ENCODE measurements at regions not wholly inside any gene's neighbourhood (a gene's known extent, or its start where the extent isn't known, plus 50 kb on each side); places are given as distances from the start of the nearest gene placed in this dataset.

DNA sequence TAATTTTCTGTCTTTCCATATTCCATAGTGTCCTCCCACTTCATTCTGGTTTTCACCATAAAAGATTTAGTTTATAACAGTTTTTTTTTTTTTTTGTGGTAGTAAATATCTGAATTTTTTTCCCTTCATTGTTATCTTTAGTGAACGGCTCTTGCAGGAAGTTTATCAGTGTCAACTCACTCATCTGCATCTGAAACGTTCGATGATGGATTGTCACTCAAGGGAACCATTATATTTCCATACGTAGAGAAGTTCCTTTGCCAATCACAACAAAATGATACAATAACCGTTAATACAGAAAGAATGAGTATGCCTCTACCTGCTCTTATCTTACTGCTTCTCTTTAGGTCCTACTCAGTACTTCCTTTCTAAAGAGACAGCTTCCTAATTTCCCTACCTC is 651.2 kb upstream of the KCNMB2 start:
- Histone ChIP-seq H3K27me3 (no peaks in the 10 kb centered on the region), H3K4me1 (peaks cover 0 to 18% (median 0%) of the 10 kb centered on the region in 12 donors), H3K4me3 (no peak overlapping the region), H3K9me3 (no peaks in the 10 kb centered on the region), H3K27ac (no peak overlapping the region), H3K36me3 (no peaks in the 10 kb centered on the region)
- DNase-seq (no peak), ATAC-seq (no peak)
- TF ChIP-seq POLR2A (IDR thresholded peaks at IDR 0.05): no peak
- WGBS, 4 donors: 60 to 72% (median 67%) methylated on average over 5 of the region's 5 CpGs
- intact Hi-C loops (cut with DNase I): no loop called here

GRCh38 chr3:177886501-177886900 is 649.7 kb upstream of the KCNMB2 start:
- intact Hi-C loops (cut with DNase I): no loop called here
- no peak overlapping the region for H3K27ac ChIP-seq
- no peak overlapping the region for H3K4me3 ChIP-seq
- 89 to 94% (median 90%) methylated on average over 3 of the region's 3 CpGs for WGBS, 4 donors
- no peaks in the 10 kb centered on the region for H3K27me3 ChIP-seq
- no peaks in the 10 kb centered on the region for H3K36me3 ChIP-seq
- no peaks in the 10 kb centered on the region for H3K9me3 ChIP-seq
- TF ChIP-seq POLR2A (IDR thresholded peaks at IDR 0.05): no peak
- no peak for TF ChIP-seq CTCF (IDR thresholded peaks at IDR 0.05)
- no peak for DNase-seq
- H3K4me1 ChIP-seq: peaks cover 0 to 18% (median 0%) of the 10 kb centered on the region in 12 donors
- no peak for ATAC-seq

DNA sequence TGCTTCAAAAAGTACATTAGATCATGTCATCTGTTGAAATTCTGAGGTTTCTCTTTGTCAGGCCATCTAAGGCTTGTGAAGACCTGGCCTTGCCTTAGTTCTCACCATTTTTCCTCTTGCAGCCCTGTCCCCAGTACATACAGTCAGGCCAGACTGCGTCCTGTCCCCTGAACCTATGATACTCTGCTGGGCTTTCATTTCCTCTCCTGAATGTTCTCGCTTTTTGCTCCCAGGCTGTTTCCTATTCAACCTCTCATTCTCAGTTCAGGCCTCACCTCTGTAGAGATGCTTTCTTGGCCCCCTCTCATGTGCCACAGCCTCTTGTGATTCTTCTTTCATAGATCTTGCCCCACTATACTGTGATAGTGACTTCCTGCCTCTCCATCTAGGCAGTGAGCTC is 648.8 kb upstream of the KCNMB2 start:
- no peak overlapping the region for H3K27ac ChIP-seq
- no peaks in the 10 kb centered on the region for H3K36me3 ChIP-seq
- intact Hi-C loops (cut with DNase I): no loop called here
- ATAC-seq: no peak
- WGBS, 4 donors: 95 to 100% (median 96%) methylated on average over 2 of the region's 2 CpGs
- H3K4me1 ChIP-seq: peaks cover 0 to 18% (median 0%) of the 10 kb centered on the region in 12 donors
- no peaks in the 10 kb centered on the region for H3K9me3 ChIP-seq
- no peak for DNase-seq
- H3K4me3 ChIP-seq: no peak overlapping the region
- TF ChIP-seq CTCF (IDR thresholded peaks at IDR 0.05) (no peak), POLR2A (IDR thresholded peaks at IDR 0.05) (no peak)
- H3K27me3 ChIP-seq: no peaks in the 10 kb centered on the region

DNA sequence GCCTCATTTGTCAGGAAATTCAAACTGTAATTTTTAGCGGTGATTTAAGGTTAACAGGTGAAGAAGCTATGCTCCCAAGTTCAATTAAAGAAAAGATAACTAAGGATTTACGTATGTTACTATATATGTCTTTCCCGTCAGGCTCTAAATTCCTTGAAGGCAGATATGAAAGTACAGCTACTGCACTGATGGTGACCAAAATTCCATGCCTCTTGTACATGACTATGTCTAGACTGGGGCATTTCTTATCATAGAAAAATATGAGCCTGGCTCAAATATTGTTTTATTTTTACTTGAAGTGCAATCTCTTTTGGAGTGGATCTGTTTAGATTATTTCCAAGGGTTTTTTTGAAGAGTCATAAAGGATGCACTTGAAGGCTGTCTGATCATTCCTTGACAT is 647.1 kb upstream of the KCNMB2 start:
- Histone ChIP-seq H3K4me3 (no peak overlapping the region), H3K9me3 (no peaks in the 10 kb centered on the region), H3K27ac (peak overlapping the region in 2 of 12 donors; percentile 24 to 51), H3K36me3 (no peaks in the 10 kb centered on the region), H3K4me1 (peaks cover 0 to 15% (median 0%) of the 10 kb centered on the region in 12 donors), H3K27me3 (no peaks in the 10 kb centered on the region)
- intact Hi-C loops (cut with DNase I): no loop called here
- DNase-seq: no peak
- ATAC-seq: peak in 3 of 4 donors; percentile 65 to 75 (median 73)
- TF ChIP-seq POLR2A (IDR thresholded peaks at IDR 0.05) (no peak), CTCF (IDR thresholded peaks at IDR 0.05) (no peak)
- 52 to 60% (median 53%) methylated on average over 3 of the region's 3 CpGs for WGBS, 4 donors

- H3K27me3 ChIP-seq: no peaks in the 10 kb centered on the region
- no peaks in the 10 kb centered on the region for H3K9me3 ChIP-seq
- WGBS, 4 donors: 96 to 98% (median 97%) methylated on average over 4 of the region's 4 CpGs
- DNase-seq: no peak
- TF ChIP-seq CTCF (IDR thresholded peaks at IDR 0.05): no peak
- no peak for TF ChIP-seq POLR2A (IDR thresholded peaks at IDR 0.05)
- H3K4me3 ChIP-seq: no peak overlapping the region
- H3K4me1 ChIP-seq: peaks cover 0 to 15% (median 1%) of the 10 kb centered on the region in 12 donors
- H3K27ac ChIP-seq: peak overlapping the region in 2 of 12 donors; percentile 24 to 51
- no peaks in the 10 kb centered on the region for H3K36me3 ChIP-seq
- intact Hi-C loops (cut with DNase I): no loop called here
- ATAC-seq: no peak
Measured at GRCh38 chr3:177889652-177890358, 646.4 kb upstream of the KCNMB2 start.

Data from heart left ventricle (tissue), 16 donors.